ENCODE measurements at regions not wholly inside any gene's neighbourhood (a gene's known extent, or its start where the extent isn't known, plus 50 kb on each side); places are given as distances from the start of the nearest gene placed in this dataset.

- TF ChIP-seq CTCF (IDR thresholded peaks at IDR 0.05) (no peak), POLR2AphosphoS5 (IDR thresholded peaks at IDR 0.05) (no peak), POLR2A (IDR thresholded peaks at IDR 0.05; ENCODE audit: low read depth) (no peak)
These were observed 56.0 kb upstream of the CLMP start for GRCh38 chr11:123250892-123251656.

Measured in esophagus muscularis mucosa (tissue), 3 donors.